GM19043 (cell line): ENCODE measurements at regions not wholly inside any gene's neighbourhood (a gene's known extent, or its start where the extent isn't known, plus 50 kb on each side); places are given as distances from the start of the nearest gene placed in this dataset.
"Not testable (repeated sequence)": the region's sequence is repeated elsewhere in the genome, so short reads cannot be mapped to it uniquely, and the experiment has no call there.

Experiments used
- ATAC-seq: cut with Tn5 transposase; IDR thresholded peaks from one replicate; pipeline ENCODE4 v1.9.1; 2021; ENCODE audit warnings: low read depth; ENCODE audit not compliant: unreplicated experiment

- no peak for ATAC-seq
Observed at GRCh38 chr3:164023480-164023879, 1054.8 kb downstream of the SI start.

DNA sequence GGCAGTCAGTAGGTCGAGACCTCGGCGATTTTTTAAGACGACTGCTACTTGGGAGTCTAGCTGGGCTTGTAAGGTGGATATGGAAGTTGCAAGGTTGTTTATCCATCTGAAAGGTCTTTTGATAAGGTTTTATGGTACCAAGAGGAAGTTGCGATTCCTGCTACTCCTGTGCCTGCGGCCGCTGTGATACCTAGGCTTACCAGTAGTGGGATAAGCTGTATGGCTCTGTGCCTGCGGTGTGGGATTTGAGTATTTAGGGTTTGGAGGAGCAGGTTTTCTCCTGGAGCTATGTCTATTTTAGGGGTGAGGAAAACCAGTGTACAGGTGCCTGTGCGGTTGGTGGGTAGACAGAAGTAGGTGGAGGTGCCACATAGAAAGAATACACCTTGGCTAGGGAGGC is 1059.8 kb downstream of the SI start:
- ATAC-seq = no peak

DNA sequence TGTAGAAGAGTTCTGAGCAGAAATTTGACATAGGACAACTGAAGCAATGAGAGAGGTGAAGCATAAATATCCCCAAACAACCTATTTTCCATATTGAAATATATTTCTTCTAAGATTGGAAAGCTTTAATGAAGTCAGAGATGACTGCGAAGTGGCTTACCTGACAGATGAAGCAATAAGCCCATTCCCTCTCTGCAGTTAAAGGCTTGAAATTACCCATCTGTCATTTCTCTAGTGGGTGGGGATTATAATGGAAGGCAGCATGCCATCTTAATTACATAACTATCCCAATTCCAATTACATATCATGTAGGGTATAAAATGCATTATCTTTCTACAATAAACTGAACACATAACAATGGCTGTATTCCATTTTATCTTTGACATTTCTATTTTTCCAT is 1070.5 kb downstream of the SI start:
- ATAC-seq = no peak

DNA sequence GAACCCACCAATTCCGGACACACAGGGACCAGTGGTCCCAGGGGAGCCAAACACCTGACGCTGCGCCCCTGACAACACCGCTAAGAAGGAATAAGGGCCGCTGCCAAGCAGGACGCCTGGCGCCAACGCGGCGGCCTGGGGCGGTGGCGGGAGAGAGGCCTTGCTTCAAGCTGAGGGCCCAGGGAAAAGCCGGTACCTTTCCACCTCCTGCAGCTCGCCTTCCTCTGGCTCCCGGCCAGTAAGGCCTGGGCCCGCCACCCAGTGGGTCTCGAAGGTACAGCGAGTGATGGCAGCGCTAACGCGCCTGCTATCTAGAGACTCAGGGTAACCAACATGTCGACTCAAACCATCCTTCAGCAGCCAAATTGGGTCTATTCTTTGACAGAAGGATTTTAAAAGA is 1074.1 kb downstream of the SI start:
- no peak for ATAC-seq

GRCh38 chr3:164003016-164003415 is 1075.3 kb downstream of the SI start:
- not testable (repeated sequence) for ATAC-seq

GRCh38 chr3:163983940-163984339 is 1094.4 kb downstream of the SI start:
- no peak for ATAC-seq

GRCh38 chr3:163971861-163972260 is 1106.4 kb downstream of the SI start:
- no peak for ATAC-seq

DNA sequence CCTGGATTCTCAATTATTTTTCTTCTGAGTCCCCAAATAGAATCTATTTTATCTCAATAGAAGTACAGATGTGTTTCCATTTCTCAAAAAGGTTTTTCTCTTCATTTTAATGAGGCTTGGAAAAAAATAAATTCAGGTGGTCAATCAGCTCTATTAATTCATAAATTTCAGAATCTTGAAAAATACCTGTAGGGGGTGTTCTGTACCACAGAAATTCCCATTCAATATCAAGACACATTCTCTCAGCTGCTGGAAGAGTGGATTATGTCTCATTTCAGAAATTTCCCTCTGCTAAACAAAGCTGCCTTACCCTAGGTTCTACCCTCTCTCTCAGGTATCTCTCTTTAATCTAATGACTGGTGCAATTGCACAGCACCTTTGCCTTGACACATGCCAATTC is 1121.2 kb downstream of the SI start:
- no peak for ATAC-seq

GRCh38 chr3:163953526-163953925 is 1124.8 kb downstream of the SI start:
- no peak for ATAC-seq

DNA sequence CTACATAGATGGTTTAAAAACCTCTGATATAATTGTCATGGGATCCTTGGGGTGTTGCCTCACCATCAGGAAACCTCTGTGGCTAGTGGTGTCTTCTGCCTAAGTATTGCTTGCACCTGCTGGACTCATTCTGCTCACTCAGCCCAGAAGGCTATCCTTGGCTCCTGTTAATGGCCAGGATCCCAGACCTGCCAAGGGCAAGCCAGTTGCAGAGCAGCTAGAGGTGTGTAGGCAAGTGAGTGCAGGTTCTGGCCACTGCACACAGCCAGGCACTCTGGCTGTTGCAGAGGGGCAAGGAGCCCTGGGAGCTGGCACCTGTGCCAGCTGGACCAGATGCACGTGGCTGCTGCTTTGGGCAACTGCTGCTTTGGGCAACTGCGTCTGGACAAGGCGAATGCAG is 1125.8 kb downstream of the SI start:
- ATAC-seq = no peak

DNA sequence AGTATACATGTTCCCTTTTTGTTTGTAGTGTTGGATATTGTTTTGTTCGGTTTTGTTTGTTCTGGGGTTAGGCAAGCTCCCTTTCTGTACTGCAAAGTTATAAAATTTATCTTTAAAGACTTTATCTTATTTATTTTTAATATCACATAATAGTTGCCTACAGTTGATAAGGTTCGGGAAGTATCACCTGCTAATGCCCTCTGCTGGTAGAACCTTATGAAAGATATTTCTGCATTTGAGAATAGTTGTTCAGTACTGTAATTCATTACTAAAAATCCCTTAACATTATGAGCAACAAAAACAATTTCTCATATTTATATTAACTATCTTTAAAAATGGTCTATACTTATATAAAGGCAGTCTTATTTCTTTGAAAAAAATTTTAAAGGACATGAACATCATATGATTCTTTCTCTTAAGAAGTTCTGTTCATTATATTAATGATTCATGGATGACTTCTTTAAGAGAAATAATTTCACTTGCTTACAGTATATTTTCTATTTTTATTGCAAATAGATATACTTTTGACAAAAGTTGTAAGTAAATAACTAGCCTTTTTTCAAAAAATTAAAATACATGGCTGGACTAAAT is 1126.8 kb downstream of the SI start:
- no peak for ATAC-seq

DNA sequence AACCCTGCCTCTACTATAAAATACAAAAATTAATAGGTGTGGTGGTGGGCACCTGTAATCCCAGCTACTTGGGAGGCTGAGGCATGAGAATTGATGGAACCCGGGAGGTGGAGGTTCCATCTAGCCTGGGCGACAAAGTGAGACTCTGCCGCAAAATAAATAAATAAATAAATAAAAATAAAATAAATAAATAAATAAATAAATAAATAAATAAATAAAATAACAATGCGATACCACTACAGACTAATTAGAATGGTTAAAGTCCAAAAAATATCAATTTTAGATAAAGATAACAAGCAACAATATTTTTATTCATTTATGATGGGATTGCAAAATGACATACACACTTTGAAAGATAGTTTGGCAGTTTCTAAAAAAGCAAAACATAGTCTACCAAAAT is 1131.5 kb downstream of the SI start:
- ATAC-seq = no peak

GRCh38 chr3:163943664-163944063 is 1134.6 kb downstream of the SI start:
- no peak for ATAC-seq

DNA sequence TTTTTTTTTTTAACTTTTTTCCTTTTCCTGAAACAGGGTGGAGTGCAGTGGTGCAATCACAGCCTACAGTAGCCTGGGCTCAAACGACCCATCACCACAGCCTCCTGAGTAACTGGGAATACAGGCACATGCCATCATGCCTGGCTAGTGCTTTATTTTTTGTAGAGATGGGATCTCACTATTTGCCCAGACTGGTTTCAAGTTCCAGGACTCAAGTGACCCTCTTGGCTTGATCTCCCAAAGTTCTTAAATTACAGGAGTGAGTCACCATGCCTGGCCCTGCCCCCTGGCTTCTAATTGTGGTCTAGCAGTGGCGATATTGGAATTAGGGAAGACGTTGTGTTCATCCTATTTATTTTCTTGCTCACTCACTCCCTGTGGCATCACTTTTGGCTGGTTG is 1138.4 kb downstream of the SI start:
- ATAC-seq = no peak

GRCh38 chr3:163936543-163936942 is 1141.8 kb downstream of the SI start:
- no peak for ATAC-seq

DNA sequence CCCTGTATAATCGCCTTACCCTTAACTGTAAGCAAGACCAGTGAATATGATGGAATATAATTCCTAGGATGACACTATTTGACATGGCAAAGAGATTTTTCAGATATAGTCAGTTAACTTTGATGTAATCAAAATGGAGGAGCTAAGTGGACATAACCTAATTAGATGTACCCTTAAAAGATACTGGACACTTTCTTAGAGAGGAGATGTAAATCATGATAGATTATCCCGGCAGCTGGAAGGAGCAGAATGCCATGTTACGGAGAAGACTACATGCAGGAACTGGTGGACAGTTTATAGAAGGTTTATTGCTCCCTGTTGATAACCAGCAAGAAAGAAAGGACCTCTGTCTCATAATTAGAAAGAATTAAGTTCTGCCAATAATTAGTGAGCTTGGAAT is 1142.9 kb downstream of the SI start:
- no peak for ATAC-seq

DNA sequence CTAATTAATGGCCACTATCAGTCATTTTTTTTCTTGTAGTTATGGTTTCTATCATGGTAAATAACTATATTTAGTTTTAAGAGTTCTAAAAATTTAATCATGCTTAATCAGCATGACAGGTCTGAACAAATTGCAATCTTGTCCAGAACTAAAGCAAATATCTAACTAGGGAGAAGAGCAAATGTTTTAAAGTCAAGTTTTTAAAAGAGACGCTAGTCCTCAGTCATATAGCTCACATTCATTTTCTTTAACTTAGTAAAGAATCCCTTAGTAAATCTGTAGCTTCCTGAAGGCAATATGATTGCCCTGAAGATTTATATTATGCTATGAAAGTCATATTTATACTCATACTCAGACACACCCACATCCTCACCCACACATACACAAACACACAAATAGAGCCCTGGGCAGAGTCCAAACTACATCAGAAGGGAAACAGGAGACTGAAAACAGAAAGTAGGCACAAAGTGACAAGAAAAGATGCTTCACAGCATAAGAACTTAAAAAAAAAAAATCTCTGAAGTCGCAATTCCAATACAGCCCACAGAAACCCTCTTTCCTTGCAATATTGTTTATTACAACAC is 1149.1 kb downstream of the SI start:
- ATAC-seq = no peak

- no peak for ATAC-seq
Observed at GRCh38 chr3:163927521-163927920, 1150.8 kb downstream of the SI start.

GRCh38 chr3:163924600-163924999 is 1153.7 kb downstream of the SI start:
- no peak for ATAC-seq

- no peak for ATAC-seq
Observed at GRCh38 chr3:163919154-163919553, 1159.1 kb downstream of the SI start.

DNA sequence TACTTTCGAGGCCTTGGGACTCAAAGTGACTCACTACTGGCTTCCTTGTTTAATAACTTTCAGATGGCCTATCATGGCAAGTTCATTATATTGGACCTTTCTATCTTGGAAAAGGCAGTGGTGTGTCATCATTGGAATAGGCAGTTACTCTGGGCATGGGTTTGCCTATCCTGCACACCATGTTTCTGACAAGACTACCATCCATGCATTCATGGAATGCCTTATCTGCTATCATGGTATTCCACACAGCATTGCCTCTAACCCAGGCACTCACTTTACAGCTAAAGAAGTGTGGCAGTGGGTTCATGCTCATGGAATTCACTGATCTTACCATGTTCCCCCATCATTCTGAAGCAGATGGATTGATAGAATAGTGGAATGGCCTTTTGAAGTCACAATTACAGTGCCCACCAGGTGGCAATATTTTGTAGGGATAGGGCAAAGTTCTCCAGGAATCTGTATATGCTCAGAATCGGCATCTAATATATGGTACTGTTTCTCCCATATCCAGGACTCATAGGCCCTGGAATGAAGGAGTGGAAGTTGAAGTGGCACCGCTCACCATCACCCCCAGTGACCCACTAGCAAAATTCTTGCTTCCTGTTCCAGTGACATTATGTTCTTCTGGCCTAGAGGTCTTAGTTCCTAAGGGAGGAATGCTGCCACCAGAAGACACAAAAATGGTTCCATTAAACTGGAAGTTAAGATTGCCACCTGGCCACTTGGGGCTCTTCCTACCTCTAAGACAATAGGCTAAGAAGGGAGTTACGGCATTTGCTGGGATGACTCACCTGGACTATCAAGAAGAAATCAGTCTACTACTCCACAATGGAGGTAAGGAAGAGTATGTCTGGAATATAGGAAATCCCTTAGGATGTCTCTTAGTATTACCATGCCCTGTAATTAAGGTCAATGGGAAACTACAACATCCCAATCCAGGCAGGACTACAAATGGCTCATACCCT is 1161.4 kb downstream of the SI start:
- no peak for ATAC-seq

DNA sequence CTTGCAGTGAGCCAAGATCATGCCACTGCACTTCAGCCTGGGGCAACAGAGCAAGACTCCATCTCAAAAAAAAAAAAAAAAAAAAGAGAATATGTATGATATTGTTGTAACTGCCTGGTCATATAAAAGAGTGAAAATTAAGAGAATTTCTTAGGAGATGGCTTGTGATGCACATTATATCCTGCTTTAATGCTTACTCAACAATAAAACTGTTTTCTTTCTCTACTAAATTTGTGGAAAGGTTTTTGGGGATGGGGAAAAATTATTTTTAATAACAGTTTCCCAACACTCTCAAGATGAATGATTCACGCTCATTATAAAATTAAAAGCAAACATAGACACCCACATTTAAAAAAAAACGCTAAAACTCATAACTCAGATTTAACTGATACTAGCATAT is 1163.0 kb downstream of the SI start:
- ATAC-seq = no peak
